H9 (cell line): ENCODE measurements at regions not wholly inside any gene's neighbourhood (a gene's known extent, or its start where the extent isn't known, plus 50 kb on each side); places are given as distances from the start of the nearest gene placed in this dataset.

ENCODE experiments used
- DNase-seq: peaks from one replicate; pipeline ENCODE4 v3.0.0-alpha.2; 2017
- H2AFZ ChIP-seq: one replicate; pipeline ENCODE4 v1.6.1; 2013; ENCODE audit warnings: mild to moderate bottlenecking, low read length, control low read depth, moderate library complexity
- H2AK5ac ChIP-seq: 2 replicates; pipeline ENCODE4 v1.6.1; 2013; ENCODE audit warnings: low read length, control low read depth, mixed read lengths; ENCODE audit not compliant: insufficient read length
- H2BK120ac ChIP-seq: one replicate; pipeline ENCODE4 v1.6.1; 2013; ENCODE audit warnings: low read depth, mild to moderate bottlenecking, low read length, control low read depth, inconsistent platforms; ENCODE audit not compliant: poor library complexity, severe bottlenecking
- H2BK12ac ChIP-seq: 2 replicates; pipeline ENCODE4 v1.6.1; 2013; ENCODE audit warnings: low read length, control low read depth, mixed read lengths, low read depth; ENCODE audit not compliant: insufficient read length
- H2BK15ac ChIP-seq: 2 replicates; pipeline ENCODE4 v1.6.1; 2013; ENCODE audit warnings: low read depth, low read length, control low read depth
- H2BK20ac ChIP-seq: one replicate; pipeline ENCODE4 v1.6.1; 2013; ENCODE audit warnings: low read depth, mild to moderate bottlenecking, low read length, control low read depth, inconsistent platforms; ENCODE audit not compliant: poor library complexity, severe bottlenecking
- H2BK5ac ChIP-seq: 2 replicates; pipeline ENCODE4 v1.6.1; 2013; ENCODE audit warnings: low read length, control low read depth, mixed read lengths; ENCODE audit not compliant: insufficient read length
- H3K14ac ChIP-seq: 2 replicates; pipeline ENCODE4 v1.6.1; 2013; ENCODE audit warnings: low read length, control low read depth; ENCODE audit not compliant: insufficient read depth
- H3K18ac ChIP-seq: 2 replicates; pipeline ENCODE4 v1.6.1; 2013; ENCODE audit warnings: low read depth, mild to moderate bottlenecking, mixed read lengths, low read length, control low read depth; ENCODE audit not compliant: insufficient read length
- H3K23ac ChIP-seq: 2 replicates; pipeline ENCODE4 v1.6.1; 2013; ENCODE audit warnings: low read length, control low read depth, mixed read lengths, low read depth; ENCODE audit not compliant: insufficient read length
- H3K23me2 ChIP-seq: 2 replicates; pipeline ENCODE4 v1.6.1; 2013; ENCODE audit warnings: low read depth, mild to moderate bottlenecking, mixed read lengths, low read length, control low read depth; ENCODE audit not compliant: insufficient read length, poor library complexity, severe bottlenecking
- H3K27ac ChIP-seq: 2 replicates; pipeline ENCODE4 v1.5.1; 2013; ENCODE audit warnings: low read length, control low read depth, mixed read lengths, low read depth; ENCODE audit not compliant: insufficient read length
- H3K27me3 ChIP-seq: 2 replicates; pipeline ENCODE4 v1.6.1; 2013; ENCODE audit warnings: low read length, control low read depth, inconsistent platforms; ENCODE audit not compliant: insufficient read depth
- H3K4ac ChIP-seq: 2 replicates; pipeline ENCODE4 v1.6.1; 2013; ENCODE audit warnings: low read depth, mild to moderate bottlenecking, control low read depth, inconsistent platforms, low read length, moderate library complexity
- H3K4me1 ChIP-seq: 2 replicates; pipeline ENCODE4 v1.6.1; 2013; ENCODE audit warnings: low read length, control low read depth, inconsistent platforms; ENCODE audit not compliant: insufficient read depth
- H3K4me2 ChIP-seq: 2 replicates; pipeline ENCODE4 v1.6.1; 2013; ENCODE audit warnings: low read length, control low read depth, mixed read lengths; ENCODE audit not compliant: insufficient read length, insufficient read depth
- H3K56ac ChIP-seq: 2 replicates; pipeline ENCODE4 v1.6.1; 2013; ENCODE audit warnings: low read depth, mild to moderate bottlenecking, mixed read lengths, low read length, control low read depth; ENCODE audit not compliant: insufficient read length
- H3K79me1 ChIP-seq: 2 replicates; pipeline ENCODE4 v1.6.1; 2013; ENCODE audit warnings: low read depth, mild to moderate bottlenecking, moderate library complexity, low read length, control low read depth, inconsistent platforms; ENCODE audit not compliant: insufficient read depth, poor library complexity, severe bottlenecking
- H3K79me2 ChIP-seq: 2 replicates; pipeline ENCODE4 v1.6.1; 2013; ENCODE audit warnings: low read length, control low read depth, inconsistent platforms; ENCODE audit not compliant: insufficient read depth
- H3K9ac ChIP-seq: 2 replicates; pipeline ENCODE4 v1.6.1; 2013; ENCODE audit warnings: low read length, control low read depth, mixed read lengths; ENCODE audit not compliant: insufficient read length; ENCODE audit errors: extremely low read depth
- H3K9me3 ChIP-seq: one replicate; pipeline ENCODE4 v1.6.1; 2013; ENCODE audit warnings: low read depth, low read length, inconsistent platforms; ENCODE audit not compliant: control insufficient read depth
- H3T11ph ChIP-seq: one replicate; pipeline ENCODE4 v1.6.1; 2013; ENCODE audit warnings: mild to moderate bottlenecking, low read length, control low read depth, inconsistent platforms
- H4K20me1 ChIP-seq: one replicate; pipeline ENCODE4 v1.6.1; 2013; ENCODE audit not compliant: control insufficient read depth, insufficient read length, insufficient read depth
- H4K5ac ChIP-seq: 2 replicates; pipeline ENCODE4 v1.6.1; 2013; ENCODE audit warnings: low read depth, mild to moderate bottlenecking, mixed read lengths, low read length, control low read depth; ENCODE audit not compliant: insufficient read length
- H4K8ac ChIP-seq: replicated peaks from 2 replicates; pipeline ENCODE4 v1.6.1; 2013; ENCODE audit warnings: low read length, control low read depth, mixed read lengths, low read depth; ENCODE audit not compliant: insufficient read length
- H4K91ac ChIP-seq: 2 replicates; pipeline ENCODE4 v1.6.1; 2013; ENCODE audit warnings: low read depth, mild to moderate bottlenecking, moderate library complexity, mixed read lengths, low read length, control low read depth; ENCODE audit not compliant: insufficient read length
- H3K27ac Mint-ChIP-seq, 3 experiments: 2 replicates in 2 of 3; 3 replicates in 1 of 3; pipeline ENCODE4 v1.8.0; 2020 to 2021; ENCODE audit warnings: mixed read lengths in 3 of 3, mild to moderate bottlenecking in 1 of 3, moderate library complexity in 1 of 3
- H3K27me3 Mint-ChIP-seq: 2 replicates; pipeline ENCODE4 v1.8.0; 2021; ENCODE audit warnings: low read depth, mild to moderate bottlenecking, moderate library complexity, mixed read lengths
- H3K36me3 Mint-ChIP-seq, 3 experiments: 2 replicates in 2 of 3; 3 replicates in 1 of 3; pipeline ENCODE4 v1.8.0; 2020 to 2021; ENCODE audit warnings: low read depth in 3 of 3, mixed read lengths in 3 of 3; ENCODE audit not compliant: insufficient read depth in 1 of 3
- H3K4me1 Mint-ChIP-seq, 2 experiments: 2 replicates each; pipeline ENCODE4 v1.8.0; 2020; ENCODE audit warnings: mixed read lengths in 2 of 2
- H3K4me3 Mint-ChIP-seq, 2 experiments: 2 replicates in 1 of 2; 3 replicates in 1 of 2; pipeline ENCODE4 v1.8.0; 2020 to 2021; ENCODE audit warnings: mild to moderate bottlenecking in 2 of 2, mixed read lengths in 2 of 2, moderate library complexity in 1 of 2
- H3K9me3 Mint-ChIP-seq, 2 experiments: 2 replicates in 1 of 2; 3 replicates in 1 of 2; pipeline ENCODE4 v1.8.0; 2020; ENCODE audit warnings: mild to moderate bottlenecking in 2 of 2, mixed read lengths in 2 of 2, moderate library complexity in 1 of 2
- CTCF ChIP-seq: fragments of 200-600 bp; sonication (generic); conservative IDR thresholded peaks from 3 replicates; pipeline ENCODE4 v1.8.0; 2021; ENCODE audit warnings: antibody characterized with exemption, mild to moderate bottlenecking
- WGBS: extraction: QIAGEN DNeasy Blood & Tissue Kit; methylation state at CpG from one replicate; pipeline ENCODE4 v1.1.7; 2013; ENCODE audit warnings: missing lambda C conversion rate, low lambda C conversion rate, mixed read lengths; ENCODE audit not compliant: insufficient read length; ENCODE audit errors: extremely low coverage; 5-methylcytosine and 5-hydroxymethylcytosine counted together

DNA sequence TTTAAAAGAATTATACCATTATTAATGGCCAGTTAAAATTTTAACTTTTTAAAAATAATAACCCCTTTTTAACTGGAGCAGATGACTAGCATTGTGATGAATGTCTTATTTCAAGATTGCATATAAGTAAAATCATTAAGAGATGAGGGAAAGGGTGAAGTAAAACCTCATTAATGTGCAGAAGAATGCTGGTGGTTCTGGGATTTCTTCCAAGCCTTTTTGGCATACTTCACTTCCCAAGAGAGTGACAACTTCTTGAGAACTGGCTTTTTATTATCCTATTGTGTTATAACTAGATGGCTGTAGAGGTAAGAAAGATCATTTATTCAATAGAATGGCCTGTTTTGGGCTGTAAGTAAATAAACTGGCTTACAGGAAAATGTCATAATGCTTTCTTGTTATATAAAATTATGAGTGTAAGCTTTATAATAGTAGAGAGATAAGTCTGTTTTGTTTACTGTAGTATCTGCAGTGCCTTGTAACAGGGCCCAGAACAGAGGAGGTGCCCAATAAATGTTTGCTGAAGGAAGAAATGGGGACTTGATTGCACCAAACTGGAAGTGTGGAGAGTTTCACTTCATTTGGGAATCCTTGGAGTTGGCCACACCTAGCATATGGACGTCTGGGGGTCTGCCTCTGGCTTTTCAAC lies 242.9 kb upstream of the PITX2 start:
- Histone ChIP-seq H3K9ac (no peak overlapping the region), H3K14ac (no peak overlapping the region), H3K18ac (no peak overlapping the region), H3K9me3 (no peaks in the 10 kb centered on the region), H2BK120ac (no peak overlapping the region), H2BK15ac (no peak overlapping the region), H2AK5ac (no peak overlapping the region), H3T11ph (no peak overlapping the region), H3K79me2 (no peaks in the 10 kb centered on the region), H3K23me2 (no peaks in the 10 kb centered on the region), H4K8ac (no peak overlapping the region), H3K4me1 (no peaks in the 10 kb centered on the region), H4K91ac (no peak overlapping the region), H3K79me1 (no peaks in the 10 kb centered on the region), H2AFZ (no peak overlapping the region), H2BK20ac (no peak overlapping the region), H4K5ac (no peak overlapping the region), H2BK5ac (no peak overlapping the region), H3K4ac (no peak overlapping the region), H4K20me1 (no peaks in the 10 kb centered on the region), H3K56ac (no peak overlapping the region), H2BK12ac (no peak overlapping the region), H3K23ac (no peak overlapping the region), H3K27ac (no peak overlapping the region), H3K4me2 (no peak overlapping the region), H3K27me3 (no peaks in the 10 kb centered on the region)
- Mint-ChIP-seq H3K4me3 (no peak overlapping the region), H3K36me3 (no peaks in the 10 kb centered on the region), H3K4me1 (no peaks in the 10 kb centered on the region), H3K27ac (no peak overlapping the region; a peak in 1 of 7 replicates), H3K9me3 (no peaks in the 10 kb centered on the region), H3K27me3 (no peaks in the 10 kb centered on the region)
- TF ChIP-seq CTCF = no peak
- DNase-seq = no peak
- no CpG with 5 or more reads among the region's 1 CpG for WGBS
